ENCODE measurements at regions not wholly inside any gene's neighbourhood (a gene's known extent, or its start where the extent isn't known, plus 50 kb on each side); places are given as distances from the start of the nearest gene placed in this dataset.

DNA sequence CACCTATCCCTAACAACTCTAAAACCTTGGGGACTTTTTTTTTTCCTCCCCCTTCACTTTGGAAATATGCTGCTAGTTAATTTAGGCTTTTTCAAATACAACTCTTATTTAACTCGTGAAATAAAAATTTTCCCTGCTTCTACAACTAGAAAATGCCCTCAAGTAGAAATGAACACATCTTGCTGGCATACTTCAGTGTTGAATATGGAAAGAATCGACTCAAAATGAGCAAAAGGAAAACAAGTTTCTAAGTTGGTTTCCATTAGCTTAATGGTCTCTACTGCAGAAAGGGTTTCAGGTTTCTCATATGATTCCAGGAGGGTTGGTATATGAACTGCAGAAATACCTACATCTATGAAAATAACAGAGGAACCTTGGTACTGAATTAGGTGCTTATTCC, 118.3 kb upstream of the TMTC1 start:
- no peak for DNase-seq (ENCODE audit: low spot score in 2 of 2)
- TF ChIP-seq POLR2A (IDR thresholded peaks at IDR 0.05), result no peak
- TF ChIP-seq, protein P1, sequence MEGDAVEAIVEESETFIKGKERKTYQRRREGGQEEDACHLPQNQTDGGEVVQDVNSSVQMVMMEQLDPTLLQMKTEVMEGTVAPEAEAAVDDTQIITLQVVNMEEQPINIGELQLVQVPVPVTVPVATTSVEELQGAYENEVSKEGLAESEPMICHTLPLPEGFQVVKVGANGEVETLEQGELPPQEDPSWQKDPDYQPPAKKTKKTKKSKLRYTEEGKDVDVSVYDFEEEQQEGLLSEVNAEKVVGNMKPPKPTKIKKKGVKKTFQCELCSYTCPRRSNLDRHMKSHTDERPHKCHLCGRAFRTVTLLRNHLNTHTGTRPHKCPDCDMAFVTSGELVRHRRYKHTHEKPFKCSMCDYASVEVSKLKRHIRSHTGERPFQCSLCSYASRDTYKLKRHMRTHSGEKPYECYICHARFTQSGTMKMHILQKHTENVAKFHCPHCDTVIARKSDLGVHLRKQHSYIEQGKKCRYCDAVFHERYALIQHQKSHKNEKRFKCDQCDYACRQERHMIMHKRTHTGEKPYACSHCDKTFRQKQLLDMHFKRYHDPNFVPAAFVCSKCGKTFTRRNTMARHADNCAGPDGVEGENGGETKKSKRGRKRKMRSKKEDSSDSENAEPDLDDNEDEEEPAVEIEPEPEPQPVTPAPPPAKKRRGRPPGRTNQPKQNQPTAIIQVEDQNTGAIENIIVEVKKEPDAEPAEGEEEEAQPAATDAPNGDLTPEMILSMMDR (IDR thresholded peaks at IDR 0.05), result no peak
- intact Hi-C loops (cut with DNase I; ENCODE audit: low total_unique reads), result no loop called here
- H3K4me3 ChIP-seq (ENCODE audit: low read depth, poor library complexity, severe bottlenecking), result no peak overlapping the region
- WGBS, 2 donors, result 38 to 56% methylated on average over 2 of the region's 2 CpGs

DNA sequence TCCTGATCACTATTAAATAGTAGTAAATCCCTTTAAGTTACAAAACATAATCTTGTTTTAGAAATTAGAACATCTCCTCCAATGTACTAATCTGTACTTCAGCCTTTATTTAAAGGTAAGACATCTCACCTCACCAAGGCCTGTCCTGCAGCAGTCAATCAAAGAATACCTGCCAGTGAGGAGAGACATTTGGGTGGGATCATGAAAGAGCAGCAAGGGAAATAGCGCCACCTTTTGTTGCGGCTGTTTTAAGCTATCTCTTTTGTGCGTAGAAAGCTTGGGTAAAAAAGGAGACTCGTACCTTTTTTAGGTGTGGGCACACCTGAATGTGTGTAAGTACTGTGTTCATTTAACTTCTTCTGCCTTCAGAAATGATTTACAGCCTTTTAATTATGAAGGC, 117.8 kb upstream of the TMTC1 start:
- intact Hi-C loops (cut with DNase I; ENCODE audit: low total_unique reads), result no loop called here
- DNase-seq (ENCODE audit: low spot score in 2 of 2), result no peak
- TF ChIP-seq POLR2A (IDR thresholded peaks at IDR 0.05), result no peak
- TF ChIP-seq, protein P1 (IDR thresholded peaks at IDR 0.05), result no peak
- H3K4me3 ChIP-seq (ENCODE audit: low read depth, poor library complexity, severe bottlenecking), result no peak overlapping the region
- WGBS, 2 donors, result 66 to 82% methylated on average over 4 of the region's 4 CpGs

DNA sequence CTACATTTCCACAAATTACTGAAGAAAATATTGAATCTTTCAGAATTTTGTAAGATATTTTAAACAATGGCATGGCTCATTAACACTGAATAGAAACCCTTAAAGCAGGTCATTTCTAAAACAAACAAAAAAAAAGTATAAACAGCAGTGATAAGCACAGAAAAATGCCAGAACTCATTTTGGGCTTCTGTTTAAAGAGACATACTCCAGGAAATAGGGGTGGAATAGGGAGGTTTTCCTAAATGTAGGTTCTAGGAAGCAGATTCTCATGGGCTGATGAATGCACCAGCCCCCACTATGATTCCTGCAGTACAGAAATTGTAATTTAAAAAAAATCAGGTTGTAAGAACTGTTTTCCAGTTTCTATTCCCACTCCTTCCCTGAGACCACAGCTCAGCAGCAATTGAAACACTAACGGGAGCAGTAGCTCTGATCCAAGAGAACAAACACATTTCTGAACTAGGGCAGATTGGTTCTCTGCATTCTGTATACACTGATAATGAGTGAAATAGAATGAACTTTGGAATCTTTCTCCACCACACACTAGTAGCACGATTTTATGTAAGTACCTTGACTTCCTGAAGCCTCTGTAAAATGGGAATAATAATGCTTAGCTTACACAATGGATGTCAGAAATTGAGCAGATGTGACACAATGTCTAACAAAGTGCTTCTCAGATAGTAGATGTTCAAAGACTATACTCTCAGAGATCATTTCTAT, 115.6 kb upstream of the TMTC1 start:
- WGBS, 2 donors, result 78 to 83% methylated on average over 2 of the region's 2 CpGs
- intact Hi-C loops (cut with DNase I; ENCODE audit: low total_unique reads), result no loop called here
- no peak overlapping the region for H3K4me3 ChIP-seq (ENCODE audit: low read depth, poor library complexity, severe bottlenecking)
- DNase-seq (ENCODE audit: low spot score in 2 of 2), result no peak
- TF ChIP-seq, protein P1 (IDR thresholded peaks at IDR 0.05), result no peak
- no peak for TF ChIP-seq POLR2A (IDR thresholded peaks at IDR 0.05)

DNA sequence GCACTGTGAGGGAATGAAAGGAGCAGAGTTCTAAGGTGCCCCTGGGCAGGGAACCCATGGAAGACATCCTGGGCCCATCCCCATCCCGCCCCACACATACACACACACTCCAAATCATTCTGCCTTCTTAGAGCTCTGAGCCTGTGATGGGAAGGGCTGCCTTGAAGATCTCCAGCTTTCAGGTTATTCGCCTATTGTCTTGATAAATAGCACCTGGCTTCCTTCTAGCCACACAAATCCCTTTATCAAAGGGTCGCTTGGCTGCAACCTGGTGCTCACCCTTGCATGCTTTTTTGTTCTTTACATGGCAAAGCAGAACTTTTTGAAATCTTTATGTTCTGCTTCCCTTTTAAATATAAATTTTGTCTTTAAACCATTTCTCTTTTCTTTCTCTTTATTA, 112.2 kb upstream of the TMTC1 start:
- TF ChIP-seq, protein P1 (IDR thresholded peaks at IDR 0.05), result no peak
- no peak for TF ChIP-seq POLR2A (IDR thresholded peaks at IDR 0.05)
- no peak for DNase-seq (ENCODE audit: low spot score in 2 of 2)
- intact Hi-C loops (cut with DNase I; ENCODE audit: low total_unique reads), result no loop called here
- WGBS, 2 donors, result 71 to 77% methylated on average over 3 of the region's 3 CpGs
- no peak overlapping the region for H3K4me3 ChIP-seq (ENCODE audit: low read depth, poor library complexity, severe bottlenecking)

DNA sequence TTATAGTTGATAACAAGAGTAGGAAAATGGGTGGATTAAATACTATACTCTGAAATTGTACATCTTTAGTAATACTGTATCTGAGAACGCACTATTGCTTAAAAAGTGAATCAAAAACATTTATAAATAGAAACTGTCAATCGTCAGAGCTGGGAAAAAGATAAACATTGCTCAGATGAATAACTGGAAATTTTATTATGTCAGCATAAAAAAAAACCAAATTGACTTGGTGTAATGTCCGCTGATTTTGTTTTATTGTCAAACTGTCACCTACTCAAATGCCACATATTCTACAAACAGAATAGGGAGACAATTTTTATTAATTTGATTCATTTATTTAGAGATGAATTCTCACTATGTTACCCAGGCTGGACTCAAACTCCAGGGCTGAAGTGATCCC, 109.3 kb upstream of the TMTC1 start:
- TF ChIP-seq, protein P1 (IDR thresholded peaks at IDR 0.05), result no peak
- TF ChIP-seq POLR2A (IDR thresholded peaks at IDR 0.05), result no peak
- intact Hi-C loops (cut with DNase I; ENCODE audit: low total_unique reads), result no loop called here

DNA sequence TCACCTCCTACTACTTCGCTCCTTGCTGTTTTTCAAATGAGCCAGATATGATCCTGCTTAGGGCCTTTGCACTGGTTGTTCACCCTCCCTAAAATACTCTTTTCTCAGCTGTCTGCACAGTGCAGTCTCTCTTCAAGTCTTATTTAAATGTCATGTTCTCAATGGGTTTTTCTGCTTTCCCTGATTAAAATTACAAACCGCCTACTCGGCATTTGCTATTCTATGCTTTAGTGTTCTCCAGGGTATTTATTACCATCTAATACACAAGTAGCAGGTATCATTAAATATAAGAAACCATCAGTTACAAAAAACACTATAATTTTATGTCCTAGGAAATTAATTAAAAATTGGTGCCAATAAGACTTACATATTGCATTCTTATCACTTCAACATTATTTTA, 108.0 kb upstream of the TMTC1 start:
- H3K4me3 ChIP-seq (ENCODE audit: low read depth, poor library complexity, severe bottlenecking), result no peak overlapping the region
- TF ChIP-seq POLR2A (IDR thresholded peaks at IDR 0.05), result no peak
- TF ChIP-seq, protein P1 (IDR thresholded peaks at IDR 0.05), result no peak
- no peak for DNase-seq (ENCODE audit: low spot score in 2 of 2)
- intact Hi-C loops (cut with DNase I; ENCODE audit: low total_unique reads), result no loop called here
- WGBS, 2 donors, result 49 to 61% methylated on average over 3 of the region's 3 CpGs

More for the DNA sequence above, 109.3 kb upstream of the TMTC1 start:
- H3K4me3 ChIP-seq (ENCODE audit: low read depth, poor library complexity, severe bottlenecking), result no peak overlapping the region
- DNase-seq (ENCODE audit: low spot score in 2 of 2), result no peak
- WGBS, 2 donors, result 77 to 85% methylated on average over 3 of the region's 3 CpGs
